ENCODE measurements at regions not wholly inside any gene's neighbourhood (a gene's known extent, or its start where the extent isn't known, plus 50 kb on each side); places are given as distances from the start of the nearest gene placed in this dataset.

GRCh38 chr1:30061292-30062220, 661.8 kb downstream of the MATN1 start:
- TF ChIP-seq GATA3 (IDR thresholded peaks at IDR 0.05; ENCODE audit: low read depth, low read length) (no peak), GATA2 (IDR thresholded peaks at IDR 0.05; ENCODE audit: low read depth, low read length) (no peak)

Data from SH-SY5Y (cell line).